Caco-2 (cell line): ENCODE measurements at regions not wholly inside any gene's neighbourhood (a gene's known extent, or its start where the extent isn't known, plus 50 kb on each side); places are given as distances from the start of the nearest gene placed in this dataset.

ENCODE experiments used
- BruUV-seq: library from RNA; stranded (reverse); fragments of 400-500 nt; replicated peaks from 2 replicates; lab custom pipeline; 2021; lab: Mats Ljungman, UMichigan
- CTCF ChIA-PET: fragments of 300-600 bp; sonication (Branson Sonifier 250); formaldehyde crosslinking; loops from one replicate; lab custom pipeline; 2022; ENCODE audit warnings: antibody characterized with exemption; lab: Charles Lee
- POLR2A ChIA-PET: fragments of 300-600 bp; sonication (Branson Sonifier 250); formaldehyde crosslinking; loops from one replicate; lab custom pipeline; 2022; ENCODE audit warnings: antibody characterized with exemption; lab: Charles Lee
- DNase-seq, 2 experiments: peaks; one replicate each; pipeline versions ENCODE4 v3.0.0 to v3.0.0-alpha.2; 2020 to 2022
- H3K27me3 ChIP-seq: replicated peaks from 2 replicates; pipeline ENCODE4 v1.6.0; 2011; ENCODE audit warnings: low read length; ENCODE audit not compliant: control insufficient read depth, insufficient read depth
- H3K36me3 ChIP-seq: 2 replicates; pipeline ENCODE4 v1.5.1; 2011; ENCODE audit warnings: low read length; ENCODE audit not compliant: control insufficient read depth, insufficient read depth
- H3K4me1 ChIP-seq: fragments of 250-450 bp; sonication (Bioruptor Pico); 2 replicates; pipeline ENCODE4 v1.5.1; 2020; ENCODE audit warnings: mild to moderate bottlenecking
- H3K4me3 ChIP-seq: 2 replicates; pipeline ENCODE4 v1.5.1; 2011; ENCODE audit warnings: low read depth, mild to moderate bottlenecking, control low read depth, low read length
- H3K9me3 ChIP-seq: fragments of 250-450 bp; sonication (Bioruptor Pico); 2 replicates; pipeline ENCODE4 v1.5.1; 2020; ENCODE audit warnings: mild to moderate bottlenecking, moderate library complexity
- H3K27ac Mint-ChIP-seq: one replicate; pipeline ENCODE4 v1.8.0; 2022; ENCODE audit warnings: mixed read lengths; ENCODE audit not compliant: unreplicated experiment
- H3K27me3 Mint-ChIP-seq: one replicate; pipeline ENCODE4 v1.8.0; 2022; ENCODE audit warnings: mixed read lengths; ENCODE audit not compliant: insufficient read depth, unreplicated experiment
- H3K36me3 Mint-ChIP-seq: one replicate; pipeline ENCODE4 v1.8.0; 2022; ENCODE audit warnings: mild to moderate bottlenecking, mixed read lengths; ENCODE audit not compliant: insufficient read depth, unreplicated experiment
- H3K4me1 Mint-ChIP-seq: one replicate; pipeline ENCODE4 v1.8.0; 2022; ENCODE audit warnings: low read depth, mixed read lengths; ENCODE audit not compliant: unreplicated experiment
- H3K4me3 Mint-ChIP-seq: one replicate; pipeline ENCODE4 v1.8.0; 2022; ENCODE audit warnings: mild to moderate bottlenecking, moderate library complexity, mixed read lengths; ENCODE audit not compliant: unreplicated experiment
- H3K9me3 Mint-ChIP-seq: one replicate; pipeline ENCODE4 v1.8.0; 2022; ENCODE audit warnings: mixed read lengths; ENCODE audit not compliant: unreplicated experiment
- CTCF ChIP-seq, 2 experiments: fragments of 200-600 bp in 1 of 2; IDR thresholded peaks; 1 replicate in 1 of 2; 2 replicates in 1 of 2; pipeline versions ENCODE4 v1.5.1 to v1.8.0; 2011 to 2022; ENCODE audit warnings: antibody characterized with exemption in 1 of 2, control low read depth in 1 of 2, inconsistent platforms in 1 of 2, low read depth in 1 of 2, low read length in 1 of 2, mild to moderate bottlenecking in 1 of 2, moderate library complexity in 1 of 2; ENCODE audit not compliant: insufficient read depth in 1 of 2, severe bottlenecking in 1 of 2, unreplicated experiment in 1 of 2
- intact Hi-C: fragments of 100-400 bp; cut with micrococcal nuclease; formaldehyde crosslinking; loops from one replicate; pipeline ENCODE4 v1.10.0; 2022; ENCODE audit not compliant: unreplicated experiment

- H3K27ac Mint-ChIP-seq, result no peak overlapping the region
- no peak for DNase-seq
- no peaks in the 10 kb centered on the region for H3K9me3 Mint-ChIP-seq
- POLR2A ChIA-PET, result no interaction called here
- no peak overlapping the region for H3K4me3 Mint-ChIP-seq
- TF ChIP-seq CTCF (IDR thresholded peaks at IDR 0.05; ENCODE audit: insufficient read depth in 1 of 2, low read depth in 1 of 2, low read length in 1 of 2, severe bottlenecking in 1 of 2, unreplicated experiment in 1 of 2), result no peak
- intact Hi-C loops, result no loop called here
- Histone ChIP-seq H3K27me3 (no peaks in the 10 kb centered on the region), H3K9me3 (no peaks in the 10 kb centered on the region), H3K4me1 (no peaks in the 10 kb centered on the region), H3K36me3 (no peaks in the 10 kb centered on the region), H3K4me3 (no peak overlapping the region)
- no TSS peak for BruUV-seq
- H3K27me3 Mint-ChIP-seq, result peaks cover 3% of the 10 kb centered on the region
- no peaks in the 10 kb centered on the region for H3K4me1 Mint-ChIP-seq
- CTCF ChIA-PET, result interaction anchor here (0.6 kb wide), 1 partner anchor 55 kb away, joined by 3 read pairs; no protein-coding TSS in a partner anchor
- no peaks in the 10 kb centered on the region for H3K36me3 Mint-ChIP-seq
Measured at GRCh38 chr6:122145246-122145645, 254.2 kb upstream of the HSF2 start.

- Mint-ChIP-seq H3K27me3 (peaks cover 3% of the 10 kb centered on the region), H3K36me3 (no peaks in the 10 kb centered on the region), H3K27ac (no peak overlapping the region), H3K9me3 (no peaks in the 10 kb centered on the region), H3K4me1 (no peaks in the 10 kb centered on the region), H3K4me3 (no peak overlapping the region)
- Histone ChIP-seq H3K36me3 (no peaks in the 10 kb centered on the region), H3K27me3 (no peaks in the 10 kb centered on the region), H3K4me1 (no peaks in the 10 kb centered on the region), H3K4me3 (no peak overlapping the region), H3K9me3 (no peaks in the 10 kb centered on the region)
- no peak for TF ChIP-seq CTCF (IDR thresholded peaks at IDR 0.05; ENCODE audit: insufficient read depth in 1 of 2, low read depth in 1 of 2, low read length in 1 of 2, severe bottlenecking in 1 of 2, unreplicated experiment in 1 of 2)
- intact Hi-C loops, result no loop called here
- POLR2A ChIA-PET, result no interaction called here
- BruUV-seq, result no TSS peak
- CTCF ChIA-PET, result interaction anchor here (0.6 kb wide), 1 partner anchor 55 kb away, joined by 3 read pairs; no protein-coding TSS in a partner anchor
- no peak for DNase-seq
Measured at GRCh38 chr6:122145741-122146240, 253.7 kb upstream of the HSF2 start.

GRCh38 chr6:122147291-122147690, 252.2 kb upstream of the HSF2 start:
- no peaks in the 10 kb centered on the region for H3K36me3 ChIP-seq
- H3K9me3 ChIP-seq, result no peaks in the 10 kb centered on the region
- no peak for TF ChIP-seq CTCF (IDR thresholded peaks at IDR 0.05; ENCODE audit: insufficient read depth in 1 of 2, low read depth in 1 of 2, low read length in 1 of 2, severe bottlenecking in 1 of 2, unreplicated experiment in 1 of 2)
- H3K27me3 ChIP-seq, result no peaks in the 10 kb centered on the region
- no TSS peak for BruUV-seq
- intact Hi-C loops, result no loop called here
- no peaks in the 10 kb centered on the region for H3K36me3 Mint-ChIP-seq
- no peaks in the 10 kb centered on the region for H3K4me1 Mint-ChIP-seq
- H3K4me3 Mint-ChIP-seq, result no peak overlapping the region
- CTCF ChIA-PET, result no interaction called here
- H3K9me3 Mint-ChIP-seq, result no peaks in the 10 kb centered on the region
- peaks cover 3% of the 10 kb centered on the region for H3K27me3 Mint-ChIP-seq
- POLR2A ChIA-PET, result no interaction called here
- H3K4me3 ChIP-seq, result no peak overlapping the region
- DNase-seq, result no peak
- no peak overlapping the region for H3K27ac Mint-ChIP-seq
- no peaks in the 10 kb centered on the region for H3K4me1 ChIP-seq
